ENCODE measurements at regions not wholly inside any gene's neighbourhood (a gene's known extent, or its start where the extent isn't known, plus 50 kb on each side); places are given as distances from the start of the nearest gene placed in this dataset.

GRCh38 chr6:79305020-79305419 is 70.5 kb upstream of the HMGN3 start:
- no peak overlapping the region for H3K4me3 ChIP-seq (ENCODE audit: low read depth, low read length)
- ChIA-PET CTCF (no interaction called here), POLR2A (no interaction called here)
- TF ChIP-seq CTCF (IDR thresholded peaks at IDR 0.05; ENCODE audit: insufficient read depth, low read length, missing control alignments): no peak
- no peak for DNase-seq (ENCODE audit: low read depth, low spot score)

GRCh38 chr6:79302341-79302740 is 67.9 kb upstream of the HMGN3 start:
- H3K4me3 ChIP-seq (ENCODE audit: low read depth, low read length): no peak overlapping the region
- ChIA-PET CTCF (no interaction called here), POLR2A (no interaction called here)
- TF ChIP-seq CTCF (IDR thresholded peaks at IDR 0.05; ENCODE audit: insufficient read depth, low read length, missing control alignments): no peak
- DNase-seq (ENCODE audit: low read depth, low spot score): no peak

- ChIA-PET POLR2A (no interaction called here), CTCF (no interaction called here)
- no peak overlapping the region for H3K4me3 ChIP-seq (ENCODE audit: low read depth, low read length)
- no peak for DNase-seq (ENCODE audit: low read depth, low spot score)
- no peak for TF ChIP-seq CTCF (IDR thresholded peaks at IDR 0.05; ENCODE audit: insufficient read depth, low read length, missing control alignments)
Observed at GRCh38 chr6:79301290-79301689, 66.8 kb upstream of the HMGN3 start.

- no peak for DNase-seq (ENCODE audit: low read depth, low spot score)
- CTCF ChIA-PET: no interaction called here
- no peak for TF ChIP-seq CTCF (IDR thresholded peaks at IDR 0.05; ENCODE audit: insufficient read depth, low read length, missing control alignments)
- H3K4me3 ChIP-seq (ENCODE audit: low read depth, low read length): no peak overlapping the region
- POLR2A ChIA-PET: no interaction called here
Observed at GRCh38 chr6:79296211-79296610, 61.7 kb upstream of the HMGN3 start.
